Hypothalamus (tissue), 51 donors: ENCODE measurements at regions not wholly inside any gene's neighbourhood (a gene's known extent, or its start where the extent isn't known, plus 50 kb on each side); places are given as distances from the start of the nearest gene placed in this dataset.
A peak's percentile ranks its signal among the peaks of the same experiment; 100 is the strongest.
"Not testable (repeated sequence)": the region's sequence is repeated elsewhere in the genome, so short reads cannot be mapped to it uniquely, and the experiment has no call there.

Experiments used
- DNase-seq, 51 donors: peaks; one replicate each; lab custom pipeline; 2025; lab: John Stamatoyannopoulos, UW

GRCh38 chrX:40261833-40262156, 164.0 kb upstream of the BCOR start:
- DNase-seq = no peak

GRCh38 chrX:40260146-40260747, 162.5 kb upstream of the BCOR start:
- DNase-seq = no peak

- no peak for DNase-seq
Measured at GRCh38 chrX:40258909-40259308, 161.2 kb upstream of the BCOR start.

- DNase-seq = no peak
Measured at GRCh38 chrX:40253771-40254170, 156.0 kb upstream of the BCOR start.

- no peak for DNase-seq
Measured at GRCh38 chrX:40249582-40249981, 151.8 kb upstream of the BCOR start.

GRCh38 chrX:40248822-40249221, 151.1 kb upstream of the BCOR start:
- no peak for DNase-seq

- DNase-seq = no peak
Measured at GRCh38 chrX:40247848-40248622, 150.3 kb upstream of the BCOR start.

GRCh38 chrX:40247382-40247781, 149.6 kb upstream of the BCOR start:
- no peak for DNase-seq

- peak in 1 of 51 donors; percentile 0 for DNase-seq
Measured at GRCh38 chrX:40245488-40246071, 147.8 kb upstream of the BCOR start.

GRCh38 chrX:40244980-40245379, 147.2 kb upstream of the BCOR start:
- no peak for DNase-seq

- DNase-seq = peak in 2 of 51 donors; percentile 0 to 1
Measured at GRCh38 chrX:40243755-40244515, 146.2 kb upstream of the BCOR start.

GRCh38 chrX:40240844-40241243, 143.1 kb upstream of the BCOR start:
- no peak for DNase-seq

GRCh38 chrX:40237731-40238178, 140.0 kb upstream of the BCOR start:
- no peak for DNase-seq

GRCh38 chrX:40230646-40231045, 132.9 kb upstream of the BCOR start:
- no peak for DNase-seq

- DNase-seq = no peak
Measured at GRCh38 chrX:40227125-40227524, 129.4 kb upstream of the BCOR start.

GRCh38 chrX:40224658-40225057, 126.9 kb upstream of the BCOR start:
- DNase-seq = no peak

- DNase-seq = not testable (repeated sequence)
Measured at GRCh38 chrX:40222612-40223011, 124.9 kb upstream of the BCOR start.

- DNase-seq = no peak
Measured at GRCh38 chrX:40213092-40213491, 115.3 kb upstream of the BCOR start.

GRCh38 chrX:40209951-40210617, 112.3 kb upstream of the BCOR start:
- DNase-seq = no peak

- no peak for DNase-seq
Measured at GRCh38 chrX:40207626-40208025, 109.9 kb upstream of the BCOR start.

- peak in 1 of 51 donors; percentile 0 for DNase-seq
Measured at GRCh38 chrX:40205471-40205870, 107.7 kb upstream of the BCOR start.
